ENCODE measurements at regions not wholly inside any gene's neighbourhood (a gene's known extent, or its start where the extent isn't known, plus 50 kb on each side); places are given as distances from the start of the nearest gene placed in this dataset.

- Mint-ChIP-seq H3K36me3 (no peaks in the 10 kb centered on the region), H3K4me1 (no peaks in the 10 kb centered on the region), H3K9me3 (peaks cover 0 to 4% (median 1%) of the 10 kb centered on the region in 7 donors), H3K27me3 (ENCODE audit: low read depth in 3 of 3) (peaks cover 0 to 2% (median 0%) of the 10 kb centered on the region in 3 donors), H3K27ac (no peak overlapping the region), H3K4me3 (no peak overlapping the region)
- Histone ChIP-seq H3K27ac (ENCODE audit: low read depth in 1 of 2, low read length in 2 of 2) (no peak overlapping the region), H2AFZ (ENCODE audit: insufficient read depth, low read depth, low read length, poor library complexity, severe bottlenecking) (no peak overlapping the region), H3K27me3 (ENCODE audit: control insufficient read depth in 2 of 2, insufficient read depth in 2 of 2, low read length in 2 of 2) (no peaks in the 10 kb centered on the region), H4K20me1 (ENCODE audit: insufficient read depth, low read length) (no peaks in the 10 kb centered on the region), H3K79me2 (ENCODE audit: insufficient read depth, low read length) (no peaks in the 10 kb centered on the region), H3K4me1 (ENCODE audit: control insufficient read depth in 1 of 2, insufficient read depth in 2 of 2, low read length in 2 of 2) (no peaks in the 10 kb centered on the region), H3K4me3 (replicated peaks in 1 of 3; ENCODE audit: low read depth in 2 of 3, low read length in 3 of 3) (no peak overlapping the region), H3K4me2 (replicated peaks; ENCODE audit: extremely low read depth, low read length, poor library complexity, severe bottlenecking) (no peak overlapping the region), H3K9me3 (replicated peaks in 1 of 2; ENCODE audit: control insufficient read depth in 1 of 2, insufficient read depth in 1 of 2, low read length in 2 of 2) (peaks cover 0 to 7% of the 10 kb centered on the region in 2 donors), H3K9ac (ENCODE audit: insufficient read depth, low read length, poor library complexity, severe bottlenecking) (no peak overlapping the region), H3K36me3 (replicated peaks in 1 of 2; ENCODE audit: control insufficient read depth in 1 of 2, insufficient read depth in 2 of 2, low read length in 2 of 2) (no peaks in the 10 kb centered on the region)
- no peak for DNase-seq
- TF ChIP-seq CTCF (IDR thresholded peaks at IDR 0.05), result no peak
- intact Hi-C loops (cut with micrococcal nuclease), result no loop called here
- 89% methylated on average over 1 of the region's 2 CpGs for WGBS (ENCODE audit: insufficient coverage)
Observed at GRCh38 chr14:48842785-48843184, 743.4 kb downstream of the RPS29 start.

GRCh38 chr14:48826058-48826457, 760.1 kb downstream of the RPS29 start:
- DNase-seq, result no peak
- Histone ChIP-seq H3K27ac (ENCODE audit: low read depth in 1 of 2, low read length in 2 of 2) (no peak overlapping the region), H3K36me3 (replicated peaks in 1 of 2; ENCODE audit: control insufficient read depth in 1 of 2, insufficient read depth in 2 of 2, low read length in 2 of 2) (no peaks in the 10 kb centered on the region), H3K9ac (ENCODE audit: insufficient read depth, low read length, poor library complexity, severe bottlenecking) (no peak overlapping the region), H3K27me3 (ENCODE audit: control insufficient read depth in 2 of 2, insufficient read depth in 2 of 2, low read length in 2 of 2) (no peaks in the 10 kb centered on the region), H2AFZ (ENCODE audit: insufficient read depth, low read depth, low read length, poor library complexity, severe bottlenecking) (no peak overlapping the region), H3K79me2 (ENCODE audit: insufficient read depth, low read length) (no peaks in the 10 kb centered on the region), H3K4me3 (replicated peaks in 1 of 3; ENCODE audit: low read depth in 2 of 3, low read length in 3 of 3) (no peak overlapping the region), H3K9me3 (replicated peaks in 1 of 2; ENCODE audit: control insufficient read depth in 1 of 2, insufficient read depth in 1 of 2, low read length in 2 of 2) (peaks cover 0 to 2% of the 10 kb centered on the region in 2 donors), H3K4me2 (replicated peaks; ENCODE audit: extremely low read depth, low read length, poor library complexity, severe bottlenecking) (no peak overlapping the region), H3K4me1 (ENCODE audit: control insufficient read depth in 1 of 2, insufficient read depth in 2 of 2, low read length in 2 of 2) (no peaks in the 10 kb centered on the region), H4K20me1 (ENCODE audit: insufficient read depth, low read length) (no peaks in the 10 kb centered on the region)
- peaks cover 0 to 7% (median 1%) of the 10 kb centered on the region in 7 donors for H3K9me3 Mint-ChIP-seq
- no peaks in the 10 kb centered on the region for H3K27me3 Mint-ChIP-seq (ENCODE audit: low read depth in 3 of 3)
- no peak overlapping the region for H3K4me3 Mint-ChIP-seq
- no peak for TF ChIP-seq CTCF (IDR thresholded peaks at IDR 0.05)
- H3K4me1 Mint-ChIP-seq, result no peaks in the 10 kb centered on the region
- no peak overlapping the region for H3K27ac Mint-ChIP-seq
- intact Hi-C loops (cut with micrococcal nuclease), result no loop called here
- no peaks in the 10 kb centered on the region for H3K36me3 Mint-ChIP-seq
- WGBS (ENCODE audit: insufficient coverage), result no CpG with 5 or more reads among the region's 3 CpGs
